ENCODE measurements at regions not wholly inside any gene's neighbourhood (a gene's known extent, or its start where the extent isn't known, plus 50 kb on each side); places are given as distances from the start of the nearest gene placed in this dataset.

GRCh38 chrX:39356119-39356807, 555.0 kb downstream of the MID1IP1 start:
- H3K4me1 Mint-ChIP-seq (ENCODE audit: low read depth, unreplicated experiment) = no peaks in the 10 kb centered on the region
- no peaks in the 10 kb centered on the region for H3K9me3 Mint-ChIP-seq (ENCODE audit: low read depth, unreplicated experiment)
- intact Hi-C loops (cut with micrococcal nuclease; ENCODE audit: unreplicated experiment) = no loop called here
- no TSS peak for BruUV-seq (replicated peaks)
- no peak overlapping the region for H3K4me3 Mint-ChIP-seq (ENCODE audit: low read depth, unreplicated experiment)
- no peak for DNase-seq
- TF ChIP-seq, protein P1, sequence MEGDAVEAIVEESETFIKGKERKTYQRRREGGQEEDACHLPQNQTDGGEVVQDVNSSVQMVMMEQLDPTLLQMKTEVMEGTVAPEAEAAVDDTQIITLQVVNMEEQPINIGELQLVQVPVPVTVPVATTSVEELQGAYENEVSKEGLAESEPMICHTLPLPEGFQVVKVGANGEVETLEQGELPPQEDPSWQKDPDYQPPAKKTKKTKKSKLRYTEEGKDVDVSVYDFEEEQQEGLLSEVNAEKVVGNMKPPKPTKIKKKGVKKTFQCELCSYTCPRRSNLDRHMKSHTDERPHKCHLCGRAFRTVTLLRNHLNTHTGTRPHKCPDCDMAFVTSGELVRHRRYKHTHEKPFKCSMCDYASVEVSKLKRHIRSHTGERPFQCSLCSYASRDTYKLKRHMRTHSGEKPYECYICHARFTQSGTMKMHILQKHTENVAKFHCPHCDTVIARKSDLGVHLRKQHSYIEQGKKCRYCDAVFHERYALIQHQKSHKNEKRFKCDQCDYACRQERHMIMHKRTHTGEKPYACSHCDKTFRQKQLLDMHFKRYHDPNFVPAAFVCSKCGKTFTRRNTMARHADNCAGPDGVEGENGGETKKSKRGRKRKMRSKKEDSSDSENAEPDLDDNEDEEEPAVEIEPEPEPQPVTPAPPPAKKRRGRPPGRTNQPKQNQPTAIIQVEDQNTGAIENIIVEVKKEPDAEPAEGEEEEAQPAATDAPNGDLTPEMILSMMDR (IDR thresholded peaks at IDR 0.05; ENCODE audit: unreplicated experiment) = no peak
- CTCF ChIA-PET = no interaction called here
- no peak overlapping the region for H3K27ac Mint-ChIP-seq (ENCODE audit: unreplicated experiment)
- no peaks in the 10 kb centered on the region for H3K36me3 Mint-ChIP-seq (ENCODE audit: insufficient read depth, unreplicated experiment)
- H3K27me3 Mint-ChIP-seq (ENCODE audit: unreplicated experiment) = peaks cover 37% of the 10 kb centered on the region

DNA sequence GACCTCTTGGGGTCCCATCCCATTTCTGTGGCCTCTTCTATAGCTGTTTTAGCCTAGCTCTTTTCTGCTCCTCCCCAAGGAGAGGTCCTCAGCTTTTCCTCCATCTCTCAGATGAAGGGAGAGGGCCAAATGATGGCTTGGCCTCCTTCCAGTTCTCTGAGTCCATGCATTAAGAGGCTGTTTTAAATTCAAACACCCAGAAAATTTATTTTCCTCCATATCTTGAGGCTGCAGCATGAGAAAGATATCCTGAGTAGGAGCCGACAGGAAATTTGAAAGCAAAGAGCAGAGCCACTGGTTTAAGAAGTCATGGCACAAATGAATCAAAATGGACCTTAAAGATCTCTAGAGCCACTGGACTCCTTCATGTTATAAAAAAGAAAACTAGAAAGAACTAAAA, 558.8 kb downstream of the MID1IP1 start:
- Mint-ChIP-seq H3K4me3 (ENCODE audit: low read depth, unreplicated experiment) (no peak overlapping the region), H3K4me1 (ENCODE audit: low read depth, unreplicated experiment) (no peaks in the 10 kb centered on the region), H3K27me3 (ENCODE audit: unreplicated experiment) (peaks cover 61% of the 10 kb centered on the region), H3K9me3 (ENCODE audit: low read depth, unreplicated experiment) (peaks cover 1% of the 10 kb centered on the region), H3K27ac (ENCODE audit: unreplicated experiment) (no peak overlapping the region), H3K36me3 (ENCODE audit: insufficient read depth, unreplicated experiment) (no peaks in the 10 kb centered on the region)
- intact Hi-C loops (cut with micrococcal nuclease; ENCODE audit: unreplicated experiment) = no loop called here
- no peak for DNase-seq
- BruUV-seq (replicated peaks) = no TSS peak
- TF ChIP-seq, protein P1 (IDR thresholded peaks at IDR 0.05; ENCODE audit: unreplicated experiment) = no peak
- CTCF ChIA-PET = no interaction called here

DNA sequence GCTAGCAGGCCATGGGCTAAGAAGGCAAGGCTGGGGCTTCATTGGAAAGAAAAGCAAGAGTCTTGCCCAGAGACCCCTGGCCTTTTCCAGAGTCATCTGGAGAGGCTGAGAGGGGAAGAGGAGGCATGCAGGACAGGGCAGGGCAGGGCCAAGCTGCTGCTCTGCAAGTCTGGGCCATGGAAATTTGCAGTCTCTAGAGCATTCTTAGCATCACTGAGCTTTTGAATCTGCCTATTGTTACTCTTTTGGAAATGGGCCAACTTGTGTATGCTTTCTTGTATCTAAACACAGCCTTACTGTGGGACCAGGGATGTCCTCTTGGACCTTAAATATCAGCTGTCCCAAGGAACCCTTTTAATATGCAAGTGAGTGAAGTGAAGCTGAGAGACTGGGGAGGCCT, 560.5 kb downstream of the MID1IP1 start:
- TF ChIP-seq, protein P1 (IDR thresholded peaks at IDR 0.05; ENCODE audit: unreplicated experiment) = no peak
- no TSS peak for BruUV-seq (replicated peaks)
- DNase-seq = no peak
- CTCF ChIA-PET = no interaction called here
- no peak overlapping the region for H3K27ac Mint-ChIP-seq (ENCODE audit: unreplicated experiment)
- intact Hi-C loops (cut with micrococcal nuclease; ENCODE audit: unreplicated experiment) = no loop called here
- no peaks in the 10 kb centered on the region for H3K36me3 Mint-ChIP-seq (ENCODE audit: insufficient read depth, unreplicated experiment)
- peaks cover 3% of the 10 kb centered on the region for H3K9me3 Mint-ChIP-seq (ENCODE audit: low read depth, unreplicated experiment)
- H3K4me3 Mint-ChIP-seq (ENCODE audit: low read depth, unreplicated experiment) = no peak overlapping the region
- no peaks in the 10 kb centered on the region for H3K4me1 Mint-ChIP-seq (ENCODE audit: low read depth, unreplicated experiment)
- peaks cover 52% of the 10 kb centered on the region for H3K27me3 Mint-ChIP-seq (ENCODE audit: unreplicated experiment)

- H3K9me3 Mint-ChIP-seq (ENCODE audit: low read depth, unreplicated experiment) = peaks cover 3% of the 10 kb centered on the region
- H3K27me3 Mint-ChIP-seq (ENCODE audit: unreplicated experiment) = peaks cover 73% of the 10 kb centered on the region
- no peaks in the 10 kb centered on the region for H3K36me3 Mint-ChIP-seq (ENCODE audit: insufficient read depth, unreplicated experiment)
- TF ChIP-seq, protein P1 (IDR thresholded peaks at IDR 0.05; ENCODE audit: unreplicated experiment) = no peak
- H3K4me3 Mint-ChIP-seq (ENCODE audit: low read depth, unreplicated experiment) = no peak overlapping the region
- intact Hi-C loops (cut with micrococcal nuclease; ENCODE audit: unreplicated experiment) = no loop called here
- no TSS peak for BruUV-seq (replicated peaks)
- no peak for DNase-seq
- H3K27ac Mint-ChIP-seq (ENCODE audit: unreplicated experiment) = no peak overlapping the region
- H3K4me1 Mint-ChIP-seq (ENCODE audit: low read depth, unreplicated experiment) = no peaks in the 10 kb centered on the region
- CTCF ChIA-PET = no interaction called here
Observed at GRCh38 chrX:39367416-39367815, 566.2 kb downstream of the MID1IP1 start.

Measured in Calu3 (cell line).